Nephron (organoid): ENCODE measurements at regions not wholly inside any gene's neighbourhood (a gene's known extent, or its start where the extent isn't known, plus 50 kb on each side); places are given as distances from the start of the nearest gene placed in this dataset.

Experiments used
- H3K27ac Mint-ChIP-seq, 3 experiments: 2 replicates each; pipeline ENCODE4 v1.8.0; 2020; ENCODE audit warnings: mixed read lengths in 3 of 3, mild to moderate bottlenecking in 2 of 3, moderate library complexity in 1 of 3
- H3K27me3 Mint-ChIP-seq: 2 replicates; pipeline ENCODE4 v1.8.0; 2021; ENCODE audit warnings: low read depth, mild to moderate bottlenecking, moderate library complexity, mixed read lengths
- H3K36me3 Mint-ChIP-seq: 2 replicates; pipeline ENCODE4 v1.8.0; 2020; ENCODE audit warnings: low read depth, mixed read lengths
- H3K4me1 Mint-ChIP-seq: 2 replicates; pipeline ENCODE4 v1.8.0; 2020; ENCODE audit warnings: mixed read lengths
- H3K4me3 Mint-ChIP-seq, 3 experiments: 2 replicates each; pipeline ENCODE4 v1.8.0; 2020; ENCODE audit warnings: mild to moderate bottlenecking in 3 of 3, mixed read lengths in 3 of 3, moderate library complexity in 2 of 3
- H3K9me3 Mint-ChIP-seq: 2 replicates; pipeline ENCODE4 v1.8.0; 2020; ENCODE audit warnings: mixed read lengths
- TF ChIP-seq, protein P1 (sequence below), 3 experiments: fragments of 200-600 bp; sonication (generic); IDR thresholded peaks; one replicate each; pipeline ENCODE4 v1.5.0; 2021; ENCODE audit warnings: antibody characterized with exemption in 3 of 3; ENCODE audit not compliant: unreplicated experiment in 3 of 3

DNA sequence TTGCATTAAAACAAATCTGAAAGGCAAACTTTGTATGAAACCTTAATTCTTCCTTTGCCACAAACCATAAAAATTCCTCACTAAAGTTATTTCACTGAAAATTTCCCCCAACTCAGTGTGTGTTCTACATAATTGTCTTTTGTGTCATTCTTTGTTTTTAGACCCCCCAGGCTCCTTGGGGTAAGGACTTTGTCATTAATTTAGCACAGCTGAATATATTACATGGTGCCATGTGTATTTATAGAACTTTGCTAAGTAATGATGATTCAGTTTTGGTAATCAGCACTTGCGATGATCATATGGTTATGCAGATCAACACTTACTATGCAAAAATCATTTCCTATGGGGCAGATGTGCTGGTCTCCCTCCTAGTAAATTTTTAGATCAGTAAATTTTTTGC is 712.1 kb upstream of the MEF2C start:
- TF ChIP-seq, protein P1, sequence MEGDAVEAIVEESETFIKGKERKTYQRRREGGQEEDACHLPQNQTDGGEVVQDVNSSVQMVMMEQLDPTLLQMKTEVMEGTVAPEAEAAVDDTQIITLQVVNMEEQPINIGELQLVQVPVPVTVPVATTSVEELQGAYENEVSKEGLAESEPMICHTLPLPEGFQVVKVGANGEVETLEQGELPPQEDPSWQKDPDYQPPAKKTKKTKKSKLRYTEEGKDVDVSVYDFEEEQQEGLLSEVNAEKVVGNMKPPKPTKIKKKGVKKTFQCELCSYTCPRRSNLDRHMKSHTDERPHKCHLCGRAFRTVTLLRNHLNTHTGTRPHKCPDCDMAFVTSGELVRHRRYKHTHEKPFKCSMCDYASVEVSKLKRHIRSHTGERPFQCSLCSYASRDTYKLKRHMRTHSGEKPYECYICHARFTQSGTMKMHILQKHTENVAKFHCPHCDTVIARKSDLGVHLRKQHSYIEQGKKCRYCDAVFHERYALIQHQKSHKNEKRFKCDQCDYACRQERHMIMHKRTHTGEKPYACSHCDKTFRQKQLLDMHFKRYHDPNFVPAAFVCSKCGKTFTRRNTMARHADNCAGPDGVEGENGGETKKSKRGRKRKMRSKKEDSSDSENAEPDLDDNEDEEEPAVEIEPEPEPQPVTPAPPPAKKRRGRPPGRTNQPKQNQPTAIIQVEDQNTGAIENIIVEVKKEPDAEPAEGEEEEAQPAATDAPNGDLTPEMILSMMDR (IDR thresholded peaks at IDR 0.05; ENCODE audit: unreplicated experiment in 3 of 3): no peak
- H3K4me3 Mint-ChIP-seq: no peak overlapping the region
- H3K27ac Mint-ChIP-seq: no peak overlapping the region
- peaks cover 6% of the 10 kb centered on the region for H3K9me3 Mint-ChIP-seq
- no peaks in the 10 kb centered on the region for H3K36me3 Mint-ChIP-seq
- no peaks in the 10 kb centered on the region for H3K27me3 Mint-ChIP-seq
- no peaks in the 10 kb centered on the region for H3K4me1 Mint-ChIP-seq

DNA sequence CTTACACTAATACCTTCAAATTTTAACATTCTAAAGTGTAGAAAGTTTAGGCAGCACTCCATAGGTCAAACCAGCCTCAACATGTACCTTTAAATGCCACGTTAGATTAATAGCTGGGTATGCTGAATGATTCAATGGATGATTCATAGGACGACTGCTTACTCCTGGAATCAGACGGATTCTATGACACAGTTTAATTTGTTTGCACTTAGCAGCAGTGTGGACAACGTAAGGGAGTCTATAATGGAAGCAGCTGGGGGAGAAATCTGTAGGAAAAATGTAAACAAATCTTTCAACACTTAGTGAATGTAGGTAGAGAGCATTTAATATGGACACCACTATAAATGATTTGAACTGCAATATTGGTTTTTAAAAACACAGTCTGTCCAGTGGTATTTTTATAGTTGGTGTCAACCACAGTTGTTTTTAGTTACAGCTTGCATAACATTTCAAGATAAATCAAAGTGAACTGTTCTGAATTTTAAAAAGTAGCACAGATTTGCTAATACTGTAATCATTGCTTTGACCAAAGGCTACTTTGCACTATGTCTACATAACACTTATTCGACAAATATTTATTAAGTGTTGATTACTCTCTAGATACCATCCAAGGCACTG is 701.5 kb upstream of the MEF2C start:
- Mint-ChIP-seq H3K4me1 (no peaks in the 10 kb centered on the region), H3K4me3 (no peak overlapping the region), H3K9me3 (peaks cover 3% of the 10 kb centered on the region), H3K27ac (no peak overlapping the region), H3K36me3 (no peaks in the 10 kb centered on the region), H3K27me3 (no peaks in the 10 kb centered on the region)
- TF ChIP-seq, protein P1 (IDR thresholded peaks at IDR 0.05; ENCODE audit: unreplicated experiment in 3 of 3): no peak

DNA sequence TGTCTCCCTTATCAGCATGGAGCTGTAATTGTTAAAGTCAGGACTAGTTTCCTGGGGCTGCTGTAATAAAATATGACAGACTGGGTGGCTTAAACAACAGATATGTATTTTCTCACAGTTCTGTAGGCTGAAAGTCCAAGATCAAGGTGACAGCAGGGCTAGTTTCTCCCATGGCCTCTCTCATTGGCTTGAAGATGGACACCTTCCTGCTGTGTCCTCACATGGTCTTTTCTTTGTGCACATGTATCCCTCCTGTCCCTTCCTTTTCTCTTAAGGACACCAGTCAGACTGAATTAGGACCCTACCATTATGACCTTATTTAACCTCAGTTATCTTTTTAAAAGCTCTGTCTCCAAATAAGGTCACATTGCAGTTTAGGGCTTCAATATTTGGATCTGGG is 700.5 kb upstream of the MEF2C start:
- Mint-ChIP-seq H3K36me3 (no peaks in the 10 kb centered on the region), H3K9me3 (peaks cover 3% of the 10 kb centered on the region), H3K27me3 (no peaks in the 10 kb centered on the region), H3K4me3 (no peak overlapping the region), H3K27ac (no peak overlapping the region), H3K4me1 (no peaks in the 10 kb centered on the region)
- TF ChIP-seq, protein P1 (IDR thresholded peaks at IDR 0.05; ENCODE audit: unreplicated experiment in 3 of 3): no peak

DNA sequence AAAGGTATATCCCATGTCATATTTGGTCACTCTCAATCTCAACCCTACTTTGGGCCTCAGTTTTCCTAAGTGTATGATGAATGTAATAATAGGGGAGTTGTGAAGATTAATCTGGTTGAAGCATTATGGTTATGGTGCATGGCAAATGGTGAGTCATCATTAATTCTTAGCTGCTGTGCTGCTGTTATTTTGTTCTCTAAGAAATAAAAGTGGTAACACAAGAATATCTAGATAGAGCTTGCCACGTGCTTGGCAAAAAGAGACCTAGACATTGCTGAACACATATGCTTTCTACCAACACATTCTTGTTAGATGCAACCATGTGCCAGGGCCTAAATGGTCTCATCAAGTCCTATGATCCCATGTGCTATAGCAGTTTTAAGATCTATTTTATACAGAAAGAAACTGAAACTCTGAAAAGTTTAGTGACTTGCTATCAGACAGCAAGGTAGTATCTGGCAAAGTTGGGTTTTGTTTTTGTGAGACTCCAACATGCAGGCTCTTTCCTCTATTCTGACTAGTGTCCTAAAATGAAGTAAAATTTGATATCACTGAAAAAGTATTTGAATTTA is 699.9 kb upstream of the MEF2C start:
- Mint-ChIP-seq H3K27me3 (no peaks in the 10 kb centered on the region), H3K4me3 (no peak overlapping the region), H3K36me3 (no peaks in the 10 kb centered on the region), H3K9me3 (peaks cover 3% of the 10 kb centered on the region), H3K4me1 (no peaks in the 10 kb centered on the region), H3K27ac (no peak overlapping the region)
- TF ChIP-seq, protein P1 (IDR thresholded peaks at IDR 0.05; ENCODE audit: unreplicated experiment in 3 of 3): no peak

DNA sequence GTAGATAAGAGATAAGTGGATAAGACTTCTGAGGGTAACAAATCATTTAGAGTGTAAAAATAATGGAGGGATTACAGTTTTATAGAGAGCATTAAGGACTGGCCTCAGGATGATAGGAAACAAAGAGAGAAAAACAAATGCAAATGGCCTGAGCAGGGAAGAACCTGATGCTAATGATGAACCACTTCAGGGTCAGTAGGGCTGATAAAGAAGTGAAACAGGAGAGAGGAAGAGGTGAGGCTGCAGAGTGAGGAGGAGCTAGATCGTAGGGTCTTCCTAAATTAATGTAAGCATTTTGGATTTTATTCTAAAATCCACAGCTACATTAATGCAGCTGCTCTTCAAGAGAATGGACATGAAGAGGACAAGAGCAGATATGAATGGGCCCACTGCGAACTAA is 698.0 kb upstream of the MEF2C start:
- no peaks in the 10 kb centered on the region for H3K4me1 Mint-ChIP-seq
- TF ChIP-seq, protein P1 (IDR thresholded peaks at IDR 0.05; ENCODE audit: unreplicated experiment in 3 of 3): no peak
- no peaks in the 10 kb centered on the region for H3K27me3 Mint-ChIP-seq
- H3K36me3 Mint-ChIP-seq: no peaks in the 10 kb centered on the region
- H3K4me3 Mint-ChIP-seq: no peak overlapping the region
- peaks cover 3% of the 10 kb centered on the region for H3K9me3 Mint-ChIP-seq
- H3K27ac Mint-ChIP-seq: no peak overlapping the region

DNA sequence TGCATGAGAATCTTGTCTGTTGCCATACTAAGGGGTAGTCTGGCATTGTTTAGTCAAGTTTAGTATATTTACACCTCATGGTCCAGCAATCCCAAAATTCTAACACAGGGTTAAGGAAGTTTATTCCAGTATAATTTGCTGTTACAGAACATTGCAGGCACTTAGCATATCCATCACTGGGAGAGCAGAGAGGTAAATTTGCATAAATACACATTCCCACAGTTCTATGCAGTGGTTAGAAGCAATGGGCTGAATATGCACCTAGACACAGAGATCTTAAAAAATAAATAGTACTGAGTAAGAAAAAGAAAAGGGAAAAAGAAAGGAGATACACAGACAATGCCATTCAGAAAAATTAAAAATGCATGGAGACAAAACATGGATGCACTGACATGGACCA is 692.3 kb upstream of the MEF2C start:
- TF ChIP-seq, protein P1 (IDR thresholded peaks at IDR 0.05; ENCODE audit: unreplicated experiment in 3 of 3): no peak
- no peaks in the 10 kb centered on the region for H3K4me1 Mint-ChIP-seq
- H3K36me3 Mint-ChIP-seq: no peaks in the 10 kb centered on the region
- H3K9me3 Mint-ChIP-seq: no peaks in the 10 kb centered on the region
- H3K27me3 Mint-ChIP-seq: no peaks in the 10 kb centered on the region
- H3K27ac Mint-ChIP-seq: no peak overlapping the region
- no peak overlapping the region for H3K4me3 Mint-ChIP-seq
